ENCODE measurements at regions not wholly inside any gene's neighbourhood (a gene's known extent, or its start where the extent isn't known, plus 50 kb on each side); places are given as distances from the start of the nearest gene placed in this dataset.
"Not testable (repeated sequence)": the region's sequence is repeated elsewhere in the genome, so short reads cannot be mapped to it uniquely, and the experiment has no call there.

DNA sequence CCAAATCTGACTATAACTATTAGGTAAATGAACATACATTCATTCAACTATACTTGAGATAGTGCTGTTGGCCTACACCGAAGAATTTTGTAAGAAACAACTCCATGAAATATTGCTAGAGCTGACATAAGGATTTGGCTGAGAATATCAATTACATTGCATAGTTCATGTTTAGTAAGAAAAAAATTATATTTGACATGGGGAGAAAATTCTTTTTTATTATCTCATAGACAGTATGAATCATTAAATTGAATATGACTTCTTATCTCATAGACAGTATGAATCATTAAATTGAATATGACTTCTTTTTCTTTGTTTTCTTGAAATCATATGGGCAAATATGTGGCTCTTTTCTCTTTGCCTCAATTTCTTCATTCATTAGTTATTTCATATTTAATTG is 212.3 kb upstream of the HSF2 start:
- no peak for DNase-seq

DNA sequence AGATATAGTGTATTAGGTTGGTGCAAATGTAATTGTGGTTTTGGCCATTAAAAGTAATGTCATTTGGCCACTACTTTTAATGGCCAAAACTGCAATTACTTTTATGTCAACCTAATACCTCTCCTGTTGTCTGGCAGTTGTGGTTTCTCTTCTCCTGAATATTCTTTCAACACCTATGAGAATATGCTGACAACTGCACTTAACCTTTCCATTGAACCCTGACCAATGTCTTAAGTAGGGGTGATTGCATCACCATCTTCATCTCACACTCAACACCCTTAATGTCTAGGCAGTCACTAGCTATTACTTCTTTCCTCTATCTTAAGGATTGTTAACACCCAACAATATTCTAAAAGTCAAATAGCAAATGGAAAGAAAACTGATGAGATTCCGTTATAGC is 200.5 kb upstream of the HSF2 start:
- DNase-seq: no peak

DNA sequence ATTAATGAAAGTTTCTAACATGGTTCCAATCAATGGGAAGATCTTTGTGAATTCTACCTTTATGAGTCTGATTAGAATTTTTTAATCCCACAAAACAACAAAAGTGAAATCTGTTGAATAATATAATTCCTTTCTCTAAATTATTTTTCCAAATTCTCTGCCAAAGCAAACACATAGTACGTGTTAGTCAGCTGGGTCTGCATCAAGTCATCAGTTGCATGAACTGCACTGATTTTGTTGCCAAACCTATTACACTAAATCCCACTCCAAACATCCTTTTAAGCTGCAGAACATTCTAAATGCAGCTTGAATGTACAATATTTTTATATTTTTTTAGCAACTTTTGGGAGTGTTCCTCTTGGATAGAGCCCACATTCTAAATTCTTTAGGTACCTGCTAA is 199.0 kb upstream of the HSF2 start:
- DNase-seq: no peak

DNA sequence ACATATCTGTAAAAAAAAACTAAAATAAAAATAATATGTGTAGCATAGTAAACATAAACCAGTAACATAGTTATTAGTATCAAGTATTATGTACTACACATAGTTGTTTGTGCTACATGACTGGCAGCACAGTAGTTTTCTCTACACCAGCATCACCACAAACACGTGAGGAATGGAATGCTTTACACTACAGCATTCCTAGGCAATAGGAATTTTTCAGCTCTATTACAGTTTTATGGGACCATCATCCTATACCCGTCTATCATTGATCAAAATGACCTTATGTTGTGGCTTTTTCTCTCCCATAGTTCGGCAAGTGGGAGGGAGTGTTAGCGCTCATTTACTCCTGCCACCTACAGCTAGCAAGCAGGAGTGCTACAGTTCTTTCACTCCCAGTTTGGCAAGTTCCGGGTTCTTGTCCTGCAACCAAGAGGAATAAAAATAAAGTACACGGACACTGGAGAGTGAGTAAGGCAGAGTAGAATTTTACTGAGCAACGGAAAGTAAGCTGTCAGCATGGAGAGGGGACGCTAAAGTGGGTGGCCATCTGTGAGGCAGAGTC is 196.8 kb upstream of the HSF2 start:
- no peak for DNase-seq

- DNase-seq: no peak
Observed at GRCh38 chr6:122207061-122207460, 192.4 kb upstream of the HSF2 start.

DNA sequence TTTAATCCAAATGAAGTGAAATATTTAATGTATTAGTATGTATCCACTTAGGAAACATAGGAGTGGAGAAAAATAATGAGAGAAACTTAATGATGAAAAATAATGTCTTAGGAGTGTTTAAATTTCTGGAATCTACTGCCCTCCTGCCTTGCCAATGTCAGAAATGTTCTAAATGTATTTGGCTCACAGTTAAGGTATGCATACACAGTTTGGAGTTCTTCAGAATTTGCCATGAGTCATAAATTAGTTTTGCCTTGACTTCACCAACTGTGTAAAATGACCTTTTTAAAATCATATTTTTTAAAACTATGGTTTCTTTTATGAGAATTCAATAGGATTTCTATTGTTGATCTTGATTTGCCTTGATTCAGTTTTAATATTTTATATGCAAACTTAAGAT is 191.7 kb upstream of the HSF2 start:
- no peak for DNase-seq

GRCh38 chr6:122214605-122215318 is 184.7 kb upstream of the HSF2 start:
- DNase-seq: no peak

GRCh38 chr6:122220254-122220653 is 179.2 kb upstream of the HSF2 start:
- DNase-seq: no peak

- DNase-seq: no peak
Observed at GRCh38 chr6:122222761-122223160, 176.7 kb upstream of the HSF2 start.

- DNase-seq: no peak
Observed at GRCh38 chr6:122223251-122223650, 176.2 kb upstream of the HSF2 start.

DNA sequence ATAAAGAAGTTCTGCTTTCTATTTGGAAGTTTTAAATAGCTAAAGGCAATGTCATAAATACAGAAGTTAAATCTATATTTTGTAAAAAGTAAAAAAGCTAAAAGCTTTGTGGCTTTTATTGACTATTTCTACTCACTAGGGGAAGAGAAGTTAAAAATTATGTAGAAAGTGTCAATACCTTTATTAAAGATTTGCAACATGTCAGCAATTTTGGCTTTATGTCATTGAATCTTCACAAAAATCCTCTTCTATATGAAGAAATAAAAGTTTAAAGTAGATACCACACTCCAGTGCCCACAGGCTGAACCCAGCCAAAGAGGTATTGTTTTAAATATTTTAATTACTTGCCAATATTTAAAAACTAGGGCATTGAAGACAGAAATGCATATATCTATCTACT is 160.6 kb upstream of the HSF2 start:
- DNase-seq: no peak

GRCh38 chr6:122246906-122247658 is 152.4 kb upstream of the HSF2 start:
- DNase-seq: no peak

DNA sequence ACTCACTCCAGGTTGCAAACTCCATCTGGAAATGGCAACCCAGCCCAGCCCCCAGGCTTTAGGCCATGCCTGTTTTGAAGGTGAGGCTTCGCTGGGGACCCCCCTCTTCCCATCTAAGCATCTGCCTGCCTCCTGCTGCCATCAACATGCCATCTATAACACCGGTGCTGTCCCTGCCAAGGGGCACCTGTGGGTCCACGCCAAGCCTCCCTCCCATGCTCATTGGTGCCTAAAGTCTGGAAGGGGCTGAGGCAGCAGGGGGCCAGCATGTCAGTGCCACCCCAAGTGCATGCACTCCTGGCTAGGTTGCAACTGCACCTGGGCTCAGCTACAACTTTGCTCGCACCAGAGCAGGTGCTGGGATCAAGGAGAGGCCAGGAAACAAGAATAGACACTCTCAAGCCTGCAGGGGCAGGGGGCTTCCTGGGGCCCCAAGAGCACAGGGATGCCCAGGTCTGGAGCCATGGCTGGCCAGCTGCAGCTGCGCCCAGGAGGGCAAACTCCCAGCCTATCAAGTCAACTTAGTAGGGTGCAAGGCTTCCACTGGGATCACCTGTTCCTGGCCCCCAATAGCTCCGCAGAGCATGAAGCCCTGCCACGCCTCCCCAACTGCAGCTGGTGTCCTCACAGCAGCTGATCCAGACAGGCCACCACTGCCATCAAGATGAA is 151.3 kb upstream of the HSF2 start:
- no peak for DNase-seq

DNA sequence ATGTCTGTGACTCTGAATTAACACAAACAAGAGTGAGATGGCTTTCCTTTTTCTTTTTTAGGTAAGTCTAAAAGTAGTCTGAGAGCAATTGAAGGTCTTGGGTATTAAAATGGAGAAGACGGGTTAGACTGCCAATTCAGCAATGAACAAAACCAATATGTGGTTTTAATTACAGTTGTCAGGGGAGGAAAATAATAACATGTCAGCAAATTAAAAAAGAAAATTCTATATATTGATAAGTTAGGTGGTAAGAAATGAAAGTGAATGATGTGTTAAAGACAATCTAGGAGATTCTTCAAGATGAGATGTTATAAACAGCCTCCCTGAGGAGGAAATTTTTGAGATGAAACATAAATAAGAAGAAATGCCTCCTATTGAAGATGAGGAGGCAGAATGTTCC is 150.6 kb upstream of the HSF2 start:
- DNase-seq: no peak

DNA sequence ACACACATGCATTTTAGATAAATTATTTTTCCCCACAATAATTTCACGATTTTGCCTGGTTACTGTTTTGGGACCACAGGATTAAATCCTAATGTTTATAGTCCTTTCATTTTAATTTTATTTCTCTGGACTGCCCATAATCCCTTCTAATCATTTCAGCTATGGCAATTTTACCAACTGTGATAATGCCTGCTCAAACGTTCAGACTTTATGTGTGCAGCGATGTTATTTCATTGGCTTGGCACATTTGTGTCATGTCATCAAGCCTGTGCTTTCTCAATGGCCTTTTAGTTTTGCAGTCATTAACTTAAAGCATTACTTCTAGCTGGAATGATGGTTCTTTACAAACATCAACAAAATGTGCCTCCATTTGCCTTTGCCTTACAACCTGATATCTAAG is 140.6 kb upstream of the HSF2 start:
- no peak for DNase-seq

DNA sequence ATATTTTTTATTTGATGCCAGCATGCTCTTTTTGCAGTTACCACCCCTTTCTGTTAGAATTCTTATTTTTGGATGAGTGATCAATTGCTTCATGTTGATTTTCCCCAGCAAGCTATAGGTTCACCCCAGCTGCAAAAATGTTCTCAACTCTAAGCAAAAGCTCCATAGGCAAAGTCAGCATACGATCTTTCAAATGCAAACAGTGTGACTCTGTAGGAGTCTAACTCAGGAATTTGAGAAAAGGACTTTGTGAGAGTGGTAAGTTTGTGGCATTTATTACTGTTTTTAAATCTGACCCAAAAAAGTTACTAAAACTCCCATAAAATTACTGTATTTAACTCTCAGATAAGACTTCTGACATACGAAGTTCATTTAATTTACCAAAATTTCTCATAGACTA is 134.9 kb upstream of the HSF2 start:
- DNase-seq: no peak

- DNase-seq: no peak
Observed at GRCh38 chr6:122265755-122266154, 133.7 kb upstream of the HSF2 start.

- no peak for DNase-seq
Observed at GRCh38 chr6:122268394-122268793, 131.1 kb upstream of the HSF2 start.

GRCh38 chr6:122276637-122277036 is 122.8 kb upstream of the HSF2 start:
- DNase-seq: no peak

GRCh38 chr6:122280105-122281021 is 119.1 kb upstream of the HSF2 start:
- not testable (repeated sequence) for DNase-seq

DNA sequence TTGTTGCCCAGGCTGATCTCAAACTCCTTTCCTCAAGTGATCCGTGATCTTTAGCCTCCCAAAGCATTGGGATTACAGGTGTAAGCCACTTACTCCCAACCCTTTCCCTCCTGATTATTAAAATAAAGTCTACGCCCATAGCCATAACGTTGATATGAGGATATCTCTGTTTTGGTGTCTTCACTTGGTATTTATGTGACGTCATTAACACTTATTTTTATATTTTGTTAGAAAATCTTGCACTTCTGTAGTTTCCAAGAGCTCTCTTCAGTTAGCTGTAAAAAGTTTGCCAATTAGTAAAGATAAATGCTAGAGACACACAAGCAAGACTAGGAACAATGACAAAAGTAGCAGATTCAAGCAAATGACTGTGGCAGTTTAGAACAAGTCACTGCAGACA is 115.6 kb upstream of the HSF2 start:
- no peak for DNase-seq

DNA sequence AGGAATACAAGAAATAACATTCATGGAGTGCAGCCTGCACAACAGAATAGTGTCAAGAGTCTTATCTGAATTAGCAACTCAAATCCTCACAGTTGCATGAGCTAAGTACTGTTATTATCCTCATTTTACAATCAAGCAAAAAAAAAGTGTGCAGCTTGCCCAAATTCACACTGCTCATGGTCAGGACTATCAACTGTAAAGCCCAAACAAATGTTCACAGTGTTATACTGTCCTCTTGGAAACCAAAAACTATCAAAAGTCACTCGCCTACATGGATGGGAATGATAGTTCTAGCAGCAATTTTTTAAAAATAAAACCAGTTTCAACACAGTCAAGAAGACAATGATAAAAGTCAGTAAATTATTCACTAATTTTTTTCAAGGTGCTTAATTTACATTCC is 114.6 kb upstream of the HSF2 start:
- DNase-seq: no peak

All from left kidney (tissue), 1 donor.